Thoracic aorta (tissue), 2 donors: ENCODE measurements at regions not wholly inside any gene's neighbourhood (a gene's known extent, or its start where the extent isn't known, plus 50 kb on each side); places are given as distances from the start of the nearest gene placed in this dataset.

Source experiments
- ATAC-seq: fragments of 150-250 bp; one replicate; pipeline ENCODE4 v1.8.0; 2017; ENCODE audit warnings: low read depth; ENCODE audit not compliant: insufficient number of reproducible peaks, low FRiP score
- DNase-seq: peaks from one replicate; pipeline ENCODE4 v3.0.0-alpha.2; 2020; ENCODE audit warnings: low spot score
- H3K27ac ChIP-seq, 2 donors: fragments of 200-600 bp; sonication (generic); 1 replicate in 1 of 2; 2 replicates in 1 of 2; pipeline ENCODE4 v1.5.1; 2016; ENCODE audit warnings: mild to moderate bottlenecking in 2 of 2, moderate library complexity in 2 of 2
- H3K27me3 ChIP-seq: fragments of 200-600 bp; sonication (generic); replicated peaks from 2 replicates; pipeline ENCODE4 v1.6.0; 2016; ENCODE audit warnings: mild to moderate bottlenecking; ENCODE audit not compliant: insufficient read depth
- H3K36me3 ChIP-seq: fragments of 200-600 bp; sonication (generic); one replicate; pipeline ENCODE4 v1.5.1; 2016
- H3K4me1 ChIP-seq, 2 donors: fragments of 200-600 bp; sonication (generic); 1 replicate in 1 of 2; 2 replicates in 1 of 2; pipeline versions ENCODE4 v1.5.1 to v1.6.0; 2016; ENCODE audit warnings: low read depth in 2 of 2, mild to moderate bottlenecking in 1 of 2; ENCODE audit not compliant: control insufficient read depth in 1 of 2
- H3K4me3 ChIP-seq: fragments of 200-600 bp; sonication (generic); 2 replicates; pipeline ENCODE4 v1.5.1; 2016; ENCODE audit warnings: mild to moderate bottlenecking
- H3K9me3 ChIP-seq: fragments of 200-600 bp; sonication (generic); 2 replicates; pipeline ENCODE4 v1.5.1; 2016
- CTCF ChIP-seq: fragments of 200-600 bp; sonication (generic); IDR thresholded peaks from one replicate; pipeline ENCODE4 v1.5.1; 2019; ENCODE audit warnings: antibody characterized with exemption

- H3K27ac ChIP-seq: no peak overlapping the region
- H3K27me3 ChIP-seq: no peaks in the 10 kb centered on the region
- no peak for DNase-seq
- ATAC-seq: no peak
- no peaks in the 10 kb centered on the region for H3K36me3 ChIP-seq
- no peaks in the 10 kb centered on the region for H3K9me3 ChIP-seq
- no peak for TF ChIP-seq CTCF
- no peak overlapping the region for H3K4me3 ChIP-seq
- peaks cover 0 to 6% of the 10 kb centered on the region in 2 donors for H3K4me1 ChIP-seq
These were observed 108.2 kb downstream of the FOXD2 start for GRCh38 chr1:47545912-47546483.

GRCh38 chr1:47547753-47548573, 110.1 kb downstream of the FOXD2 start:
- Histone ChIP-seq H3K4me3 (no peak overlapping the region), H3K36me3 (no peaks in the 10 kb centered on the region), H3K9me3 (no peaks in the 10 kb centered on the region), H3K4me1 (peaks cover 0 to 6% of the 10 kb centered on the region in 2 donors), H3K27me3 (no peaks in the 10 kb centered on the region), H3K27ac (no peak overlapping the region)
- ATAC-seq: no peak
- no peak for TF ChIP-seq CTCF
- no peak for DNase-seq

GRCh38 chr1:47548637-47549036, 110.8 kb downstream of the FOXD2 start:
- no peak overlapping the region for H3K27ac ChIP-seq
- H3K27me3 ChIP-seq: no peaks in the 10 kb centered on the region
- TF ChIP-seq CTCF: no peak

GRCh38 chr1:47549532-47549931, 111.7 kb downstream of the FOXD2 start:
- Histone ChIP-seq H3K27me3 (no peaks in the 10 kb centered on the region), H3K36me3 (no peaks in the 10 kb centered on the region), H3K9me3 (no peaks in the 10 kb centered on the region), H3K4me1 (peaks cover 0 to 6% of the 10 kb centered on the region in 2 donors), H3K27ac (no peak overlapping the region), H3K4me3 (no peak overlapping the region)
- no peak for TF ChIP-seq CTCF
- no peak for ATAC-seq
- no peak for DNase-seq

More at GRCh38 chr1:47548637-47549036, 110.8 kb downstream of the FOXD2 start:
- Histone ChIP-seq H3K4me3 (no peak overlapping the region), H3K4me1 (peaks cover 0 to 6% of the 10 kb centered on the region in 2 donors), H3K36me3 (no peaks in the 10 kb centered on the region), H3K9me3 (no peaks in the 10 kb centered on the region)
- no peak for ATAC-seq
- no peak for DNase-seq

GRCh38 chr1:47550929-47551328, 113.1 kb downstream of the FOXD2 start:
- Histone ChIP-seq H3K4me1 (peaks cover 0 to 6% of the 10 kb centered on the region in 2 donors), H3K27ac (no peak overlapping the region), H3K4me3 (no peak overlapping the region), H3K9me3 (no peaks in the 10 kb centered on the region), H3K36me3 (no peaks in the 10 kb centered on the region), H3K27me3 (no peaks in the 10 kb centered on the region)
- no peak for ATAC-seq
- no peak for TF ChIP-seq CTCF
- no peak for DNase-seq
